Inflammatory macrophage treated with lipopolysaccharide for 4 hours (primary cell): ENCODE measurements at regions not wholly inside any gene's neighbourhood (a gene's known extent, or its start where the extent isn't known, plus 50 kb on each side); places are given as distances from the start of the nearest gene placed in this dataset.

Source experiments
- DNase-seq: peaks from one replicate; pipeline ENCODE4 v3.0.0-alpha.2; 2020

- no peak for DNase-seq
Measured at GRCh38 chr3:152056073-152056472, 182.6 kb downstream of the SUCNR1 start.

- DNase-seq, result no peak
Measured at GRCh38 chr3:152056481-152056880, 183.0 kb downstream of the SUCNR1 start.

- no peak for DNase-seq
Measured at GRCh38 chr3:152056987-152057386, 183.5 kb downstream of the SUCNR1 start.

- DNase-seq, result no peak
Measured at GRCh38 chr3:152058856-152059255, 185.4 kb downstream of the SUCNR1 start.

- DNase-seq, result no peak
Measured at GRCh38 chr3:152060701-152061100, 187.3 kb downstream of the SUCNR1 start.

- no peak for DNase-seq
Measured at GRCh38 chr3:152061296-152061695, 187.9 kb downstream of the SUCNR1 start.

- DNase-seq, result no peak
Measured at GRCh38 chr3:152069871-152070270, 196.4 kb downstream of the SUCNR1 start.

GRCh38 chr3:152071315-152071714 lies 197.4 kb upstream of the MBNL1 start:
- DNase-seq, result no peak

- DNase-seq, result peak; percentile 68
Measured at GRCh38 chr3:152071924-152072323, 196.8 kb upstream of the MBNL1 start.

- no peak for DNase-seq
Measured at GRCh38 chr3:152073267-152073666, 195.5 kb upstream of the MBNL1 start.

GRCh38 chr3:152076148-152076547 lies 192.6 kb upstream of the MBNL1 start:
- DNase-seq, result no peak

- DNase-seq, result no peak
Measured at GRCh38 chr3:152079980-152080379, 188.7 kb upstream of the MBNL1 start.

- no peak for DNase-seq
Measured at GRCh38 chr3:152083135-152083534, 185.6 kb upstream of the MBNL1 start.

GRCh38 chr3:152084441-152085158 lies 184.1 kb upstream of the MBNL1 start:
- no peak for DNase-seq

- DNase-seq, result no peak
Measured at GRCh38 chr3:152087153-152087552, 181.6 kb upstream of the MBNL1 start.

- DNase-seq, result no peak
Measured at GRCh38 chr3:152089528-152089927, 179.2 kb upstream of the MBNL1 start.

GRCh38 chr3:152091725-152092124 lies 177.0 kb upstream of the MBNL1 start:
- DNase-seq, result no peak

GRCh38 chr3:152093901-152094300 lies 174.8 kb upstream of the MBNL1 start:
- no peak for DNase-seq

- DNase-seq, result no peak
Measured at GRCh38 chr3:152094406-152094805, 174.3 kb upstream of the MBNL1 start.

GRCh38 chr3:152095472-152095871 lies 173.3 kb upstream of the MBNL1 start:
- DNase-seq, result no peak

- peak; percentile 55 for DNase-seq
Measured at GRCh38 chr3:152096280-152096906, 172.3 kb upstream of the MBNL1 start.

- no peak for DNase-seq
Measured at GRCh38 chr3:152097120-152097519, 171.6 kb upstream of the MBNL1 start.

- no peak for DNase-seq
Measured at GRCh38 chr3:152097770-152098169, 171.0 kb upstream of the MBNL1 start.

- DNase-seq, result peak; percentile 36
Measured at GRCh38 chr3:152100491-152101132, 168.1 kb upstream of the MBNL1 start.
